Pancreas (tissue), 10 donors: ENCODE measurements at regions not wholly inside any gene's neighbourhood (a gene's known extent, or its start where the extent isn't known, plus 50 kb on each side); places are given as distances from the start of the nearest gene placed in this dataset.

Source experiments
- ATAC-seq, 4 donors: fragments of 200-7000 bp; cut with Tn5 transposase; one replicate each; pipeline versions ENCODE4 v1.8.0 to v1.9.1; 2020; ENCODE audit warnings: mild to moderate bottlenecking in 4 of 4, moderate library complexity in 4 of 4
- DNase-seq, 6 donors: peaks; one replicate each; pipeline ENCODE4 v3.0.0-alpha.2; 2020
- FAIRE-seq: peaks from 2 replicates; lab custom pipeline; 2012; peaks lifted over from hg19 to GRCh38; lab: Jason Lieb, UNC
- H3K27ac ChIP-seq, 4 donors: fragments of 200-600 bp; sonication (generic); 1 replicate in 3 of 4; 2 replicates in 1 of 4; pipeline versions ENCODE4 v1.5.0 to v1.8.0; 2020
- H3K27me3 ChIP-seq, 4 donors: fragments of 200-600 bp; one replicate each; pipeline ENCODE4 v1.8.0; 2021
- H3K36me3 ChIP-seq, 3 donors: fragments of 200-600 bp; sonication (generic) in 1 of 3; one replicate each; pipeline versions ENCODE4 v1.5.0 to v1.8.0; 2020 to 2021
- H3K4me1 ChIP-seq, 3 donors: fragments of 200-600 bp; one replicate each; pipeline ENCODE4 v1.8.0; 2021
- H3K4me3 ChIP-seq, 4 donors: fragments of 200-600 bp; sonication (generic) in 2 of 4; one replicate each; pipeline versions ENCODE4 v1.5.0 to v1.8.0; 2020 to 2021
- H3K9me3 ChIP-seq, 4 donors: fragments of 200-600 bp; one replicate each; pipeline ENCODE4 v1.8.0; 2021
- CTCF ChIP-seq, 4 donors: fragments of 200-600 bp; sonication (generic) in 3 of 4; IDR thresholded peaks; one replicate each; pipeline versions ENCODE4 v1.5.0 to v1.8.0; 2021; ENCODE audit warnings: antibody characterized with exemption in 4 of 4
- WGBS, 2 donors: extraction: QIAGEN DNeasy Blood & Tissue Kit; methylation state at CpG; one replicate each; pipeline ENCODE4 v1.1.7; 2013; 5-methylcytosine and 5-hydroxymethylcytosine counted together
- intact Hi-C, 3 donors: fragments of 100-400 bp; cut with DNase I; formaldehyde crosslinking; loops; one replicate each; pipeline versions ENCODE4 v1.11.1 to v1.14.2; 2022
- donor health status: healthy with polysubstance abuse.
- donor health status: DM: no; HTN: no; CAD: no; lungs with moderate emphysema.
- donor health status: DM: no; HTN: no; CAD: no.
- donor health status: control.
- donor health status: control.
- donor health status: Bipolar disorder and iron deficiency.
- donor health status: DM: yes; HTN: yes; CAD: no.
- donor health status: DM: no; HTN: no; CAD: no.
- donor health status: DM: no; HTN: no; CAD: no.
- donor health status: DM: yes; HTN: yes; CAD: no.

DNA sequence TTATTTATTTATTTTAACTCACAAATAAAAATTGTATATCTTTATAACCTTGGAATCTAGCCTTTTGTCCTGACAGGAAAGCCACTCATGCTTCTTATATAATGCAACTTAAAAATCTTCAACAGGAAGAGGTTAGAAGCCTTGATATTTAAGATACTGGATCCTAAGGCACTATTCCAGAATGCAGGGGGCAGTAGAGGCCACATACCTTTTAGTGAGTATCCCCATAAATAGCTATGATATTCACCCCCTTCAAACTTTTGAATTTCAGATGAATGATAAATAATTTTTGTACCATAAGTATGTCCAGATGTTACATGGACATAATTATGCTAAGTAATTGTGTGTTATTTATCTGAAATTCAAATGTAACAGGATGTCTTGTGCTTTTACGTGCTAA, 592.7 kb upstream of the VRK2 start:
- Histone ChIP-seq H3K4me1 (no peaks in the 10 kb centered on the region), H3K27ac (no peak overlapping the region), H3K27me3 (no peaks in the 10 kb centered on the region), H3K36me3 (no peaks in the 10 kb centered on the region), H3K9me3 (no peaks in the 10 kb centered on the region), H3K4me3 (no peak overlapping the region)
- FAIRE-seq (no peak), DNase-seq (no peak), ATAC-seq (no peak)
- no peak for TF ChIP-seq CTCF (IDR thresholded peaks at IDR 0.05)
- intact Hi-C loops: no loop called here
- 91% methylated on average over 1 of the region's 1 CpG for WGBS, 2 donors

DNA sequence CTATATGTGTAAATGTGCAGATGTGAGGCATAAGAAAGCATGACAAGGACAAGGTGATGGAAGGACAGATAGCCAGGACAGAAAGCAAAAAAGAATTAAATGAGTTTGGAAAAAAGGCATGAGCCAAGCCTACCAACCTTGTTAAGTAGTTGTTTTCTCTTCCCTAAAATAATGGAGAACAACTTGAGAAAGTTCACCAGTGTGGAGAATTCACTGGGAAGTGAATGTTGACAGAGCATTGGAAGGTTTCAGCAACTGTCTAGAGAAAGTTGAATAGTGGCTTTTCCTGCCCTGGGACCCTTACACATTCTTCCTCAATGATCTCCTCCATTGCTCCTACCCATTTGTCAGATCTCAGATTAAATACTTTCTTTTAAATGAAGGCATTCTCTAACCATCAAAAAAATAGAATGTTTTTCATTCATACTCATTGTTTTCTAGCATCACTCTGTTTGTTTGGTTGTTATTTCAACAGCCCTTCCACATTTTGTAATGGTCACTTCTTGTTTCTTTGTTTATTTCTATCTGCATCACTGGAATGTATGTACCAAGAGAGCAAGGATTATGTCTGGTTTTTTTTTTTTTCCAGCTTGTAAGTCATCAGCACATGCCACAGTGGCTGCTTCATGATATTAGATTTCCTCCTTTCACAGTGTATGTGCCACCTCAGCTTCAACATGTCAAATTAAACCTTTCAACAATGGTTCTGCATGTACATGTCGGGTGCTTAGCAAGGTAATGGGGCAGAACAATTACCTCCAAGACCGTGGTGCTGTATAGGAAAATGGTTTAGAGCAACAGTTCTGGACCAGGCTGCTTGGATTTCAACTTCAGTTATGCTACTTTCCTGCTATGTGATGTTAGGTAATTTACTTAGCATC, 586.0 kb upstream of the VRK2 start:
- ATAC-seq (no peak), FAIRE-seq (no peak), DNase-seq (no peak)
- Histone ChIP-seq H3K4me3 (no peak overlapping the region), H3K4me1 (no peaks in the 10 kb centered on the region), H3K9me3 (no peaks in the 10 kb centered on the region), H3K27ac (no peak overlapping the region), H3K36me3 (no peaks in the 10 kb centered on the region), H3K27me3 (no peaks in the 10 kb centered on the region)
- 65 to 75% methylated on average over 2 of the region's 2 CpGs for WGBS, 2 donors
- intact Hi-C loops: no loop called here
- no peak for TF ChIP-seq CTCF (IDR thresholded peaks at IDR 0.05)

DNA sequence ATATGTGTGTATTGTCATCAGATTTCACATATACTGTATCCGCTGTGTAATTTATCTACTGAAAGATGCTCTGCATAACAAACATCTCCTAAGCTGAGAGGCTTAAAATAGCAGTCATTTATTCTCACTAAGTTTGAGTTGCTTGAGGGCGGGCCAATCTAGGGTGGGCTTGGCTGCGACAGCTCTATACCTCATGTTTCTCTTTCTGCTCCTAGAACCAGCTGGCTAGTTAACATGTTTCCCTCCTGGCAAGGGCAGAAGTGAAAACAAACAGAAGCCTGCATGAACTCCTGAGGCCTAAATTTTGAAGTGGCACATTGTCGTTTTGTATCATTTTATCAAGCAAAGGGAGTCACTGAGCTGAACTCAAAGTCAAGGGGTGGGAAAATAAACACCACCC, 585.0 kb upstream of the VRK2 start:
- no peak for ATAC-seq
- H3K27me3 ChIP-seq: no peaks in the 10 kb centered on the region
- no peak for TF ChIP-seq CTCF (IDR thresholded peaks at IDR 0.05)
- intact Hi-C loops: no loop called here
- no peaks in the 10 kb centered on the region for H3K4me1 ChIP-seq
- H3K4me3 ChIP-seq: no peak overlapping the region
- DNase-seq: no peak
- H3K9me3 ChIP-seq: no peaks in the 10 kb centered on the region
- no peak overlapping the region for H3K27ac ChIP-seq
- no peaks in the 10 kb centered on the region for H3K36me3 ChIP-seq
- WGBS, 2 donors: 70 to 77% methylated on average over 4 of the region's 4 CpGs
- FAIRE-seq: no peak

DNA sequence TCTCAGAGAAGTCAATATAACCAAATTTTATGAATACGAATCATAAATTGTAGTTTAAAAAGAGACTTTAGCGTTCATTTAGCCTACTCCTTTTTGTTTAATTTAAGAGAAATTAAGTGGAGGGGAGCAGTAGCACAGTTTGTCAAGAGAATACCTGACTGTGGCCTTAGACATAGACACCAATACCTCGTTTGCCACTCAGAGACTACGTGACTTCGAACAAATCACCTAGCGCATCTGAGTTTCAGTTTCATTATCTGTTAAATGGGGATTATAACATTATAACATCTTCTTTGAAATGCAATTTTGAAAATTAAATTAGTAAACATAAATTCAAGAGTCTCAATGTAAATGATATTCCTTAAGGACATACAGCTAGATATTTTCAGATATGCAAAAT, 581.5 kb upstream of the VRK2 start:
- Histone ChIP-seq H3K9me3 (no peaks in the 10 kb centered on the region), H3K27ac (no peak overlapping the region), H3K36me3 (no peaks in the 10 kb centered on the region), H3K4me1 (no peaks in the 10 kb centered on the region), H3K4me3 (no peak overlapping the region), H3K27me3 (no peaks in the 10 kb centered on the region)
- TF ChIP-seq CTCF (IDR thresholded peaks at IDR 0.05): no peak
- intact Hi-C loops: no loop called here
- ATAC-seq (no peak), FAIRE-seq (no peak), DNase-seq (no peak)
- 86 to 92% methylated on average over 6 of the region's 6 CpGs for WGBS, 2 donors

GRCh38 chr2:57465967-57466366, 580.6 kb upstream of the VRK2 start:
- no peak for TF ChIP-seq CTCF (IDR thresholded peaks at IDR 0.05)
- Histone ChIP-seq H3K4me1 (no peaks in the 10 kb centered on the region), H3K9me3 (no peaks in the 10 kb centered on the region), H3K36me3 (no peaks in the 10 kb centered on the region), H3K27ac (no peak overlapping the region), H3K27me3 (no peaks in the 10 kb centered on the region), H3K4me3 (no peak overlapping the region)
- FAIRE-seq (no peak), ATAC-seq (no peak), DNase-seq (no peak)
- WGBS, 2 donors: 53 to 61% methylated on average over 2 of the region's 2 CpGs
- intact Hi-C loops: no loop called here
